SK-N-SH (cell line): ENCODE measurements at regions not wholly inside any gene's neighbourhood (a gene's known extent, or its start where the extent isn't known, plus 50 kb on each side); places are given as distances from the start of the nearest gene placed in this dataset.
A peak's percentile ranks its signal among the peaks of the same experiment; 100 is the strongest.

Experiments used
- CTCF ChIA-PET: fragments of 300-600, 350-600 bp; formaldehyde crosslinking; extraction: SDS; loops from one replicate; lab custom pipeline; 2021; lab: Yijun Ruan, JAX
- POLR2A ChIA-PET: fragments of 350-600 bp; sonication (Branson Sonifier 250); formaldehyde crosslinking; extraction: SDS; loops from one replicate; lab custom pipeline; 2020; ENCODE audit warnings: antibody characterized with exemption, inconsistent platforms; lab: Yijun Ruan, JAX
- DNase-seq: peaks from one replicate; pipeline ENCODE4 v3.0.0; 2012
- H2AFZ ChIP-seq: fragments of 200-600 bp; sonication (generic); 2 replicates; pipeline ENCODE4 v1.8.1; 2016; ENCODE audit warnings: antibody characterized with exemption, mild to moderate bottlenecking, low read depth
- H3F3A ChIP-seq: fragments of 200-600 bp; sonication (generic); replicated peaks from 2 replicates; pipeline ENCODE3; 2016; ENCODE audit warnings: antibody characterized with exemption, mild to moderate bottlenecking; ENCODE audit not compliant: insufficient read depth
- H3K27ac ChIP-seq, 2 experiments: fragments of 200-500 bp in 1 of 2; fragments of 200-600 bp in 1 of 2; sonication (Bioruptor generic) in 1 of 2; sonication (generic), shearing (Covaris generic) in 1 of 2; 2 replicates each; pipeline versions ENCODE4 v1.5.1 to v1.6.1; 2014 to 2016; ENCODE audit warnings: low read depth in 2 of 2, inconsistent platforms in 1 of 2, low read length in 1 of 2, mild to moderate bottlenecking in 1 of 2, mixed read lengths in 1 of 2
- H3K27me3 ChIP-seq: fragments of 200-600 bp; sonication (generic), shearing (Covaris generic); 2 replicates; pipeline ENCODE4 v1.6.1; 2016; ENCODE audit warnings: mixed run types; ENCODE audit not compliant: insufficient read depth
- H3K36me3 ChIP-seq, 2 experiments: fragments of 200-500 bp in 1 of 2; fragments of 200-600 bp in 1 of 2; sonication (Bioruptor generic) in 1 of 2; sonication (generic) in 1 of 2; replicated peaks in 1 of 2; 2 replicates each; pipeline versions ENCODE3 to v1.5.1; 2014 to 2016; ENCODE audit warnings: low read length in 1 of 2, mild to moderate bottlenecking in 1 of 2; ENCODE audit not compliant: insufficient read depth in 2 of 2, control insufficient read depth in 1 of 2
- H3K4me1 ChIP-seq, 2 experiments: fragments of 200-500 bp in 1 of 2; fragments of 200-600 bp in 1 of 2; sonication (Bioruptor generic) in 1 of 2; sonication (generic), shearing (Covaris generic) in 1 of 2; 2 replicates each; pipeline versions ENCODE4 v1.5.1 to v1.6.1; 2014 to 2016; ENCODE audit warnings: low read depth in 1 of 2, low read length in 1 of 2, mixed run types in 1 of 2; ENCODE audit not compliant: insufficient read depth in 2 of 2, control insufficient read depth in 1 of 2
- H3K4me2 ChIP-seq: fragments of 200-600 bp; sonication (generic), shearing (Covaris generic); 2 replicates; pipeline ENCODE4 v1.6.1; 2017; ENCODE audit warnings: mixed run types
- H3K4me3 ChIP-seq, 2 experiments: fragments of 200-500 bp in 1 of 2; fragments of 200-600 bp in 1 of 2; sonication (Bioruptor generic) in 1 of 2; sonication (generic), shearing (Covaris generic) in 1 of 2; 2 replicates each; pipeline versions ENCODE4 v1.5.1 to v1.8.1; 2014 to 2016; ENCODE audit warnings: low read depth in 2 of 2, inconsistent platforms in 1 of 2, low read length in 1 of 2, mild to moderate bottlenecking in 1 of 2, mixed read lengths in 1 of 2, moderate library complexity in 1 of 2
- H3K79me2 ChIP-seq: fragments of 200-600 bp; sonication (generic); 2 replicates; pipeline ENCODE4 v1.8.1; 2017; ENCODE audit warnings: mild to moderate bottlenecking; ENCODE audit not compliant: insufficient read depth
- H3K9ac ChIP-seq: fragments of 200-600 bp; sonication (generic); 2 replicates; pipeline ENCODE4 v1.6.1; 2017; ENCODE audit warnings: mixed run types
- H3K9me2 ChIP-seq: fragments of 200-600 bp; sonication (generic); 2 replicates; pipeline ENCODE4 v1.6.1; 2017; ENCODE audit warnings: mixed run types
- H3K9me3 ChIP-seq: fragments of 200-600 bp; sonication (generic); 2 replicates; pipeline ENCODE4 v1.6.1; 2017; ENCODE audit warnings: mixed run types, mild to moderate bottlenecking, moderate library complexity
- H4K20me1 ChIP-seq: fragments of 200-600 bp; sonication (generic); 2 replicates; pipeline ENCODE4 v1.6.1; 2017; ENCODE audit warnings: mild to moderate bottlenecking, mixed run types; ENCODE audit not compliant: insufficient read depth
- ELF1 ChIP-seq: IDR thresholded peaks from 2 replicates; pipeline ENCODE4 v1.4.0; 2012
- EZH2phosphoT487 ChIP-seq: fragments of 200-600 bp; sonication (generic); IDR thresholded peaks from 2 replicates; pipeline ENCODE4 v1.6.1; 2017; ENCODE audit warnings: low read depth, mixed run types, mild to moderate bottlenecking, antibody characterized with exemption, moderate library complexity, borderline replicate concordance
- FOSL2 ChIP-seq: IDR thresholded peaks from 2 replicates; pipeline ENCODE4 v1.4.0; 2012; ENCODE audit warnings: low read depth, mild to moderate bottlenecking, moderate library complexity, borderline replicate concordance
- FOXJ3 ChIP-seq: sonication (generic); formaldehyde crosslinking; IDR thresholded peaks from 2 replicates; pipeline ENCODE4 v1.5.1; 2020; ENCODE audit warnings: mild to moderate bottlenecking, missing genetic modification reagents
- FOXM1 ChIP-seq: IDR thresholded peaks from 2 replicates; pipeline ENCODE4 v1.4.0; 2012; ENCODE audit warnings: low read depth, mild to moderate bottlenecking
- GABPA ChIP-seq: IDR thresholded peaks from 2 replicates; pipeline ENCODE4 v1.4.0; 2012; ENCODE audit warnings: low read depth, mild to moderate bottlenecking
- JUND ChIP-seq: IDR thresholded peaks from 2 replicates; pipeline ENCODE4 v1.4.0; 2012
- MAX ChIP-seq: IDR thresholded peaks from 2 replicates; pipeline ENCODE4 v1.4.0; 2012; ENCODE audit warnings: low read depth
- MEF2A ChIP-seq: IDR thresholded peaks from 2 replicates; pipeline ENCODE4 v1.4.0; 2012; ENCODE audit warnings: low read depth, borderline replicate concordance
- NFIC ChIP-seq: IDR thresholded peaks from 2 replicates; pipeline ENCODE4 v1.4.0; 2012; ENCODE audit warnings: borderline replicate concordance
- RAD21 ChIP-seq: IDR thresholded peaks from 2 replicates; pipeline ENCODE4 v1.6.1; 2012; ENCODE audit warnings: mild to moderate bottlenecking, low read length
- REST ChIP-seq: IDR thresholded peaks from 2 replicates; pipeline ENCODE4 v1.6.1; 2012; ENCODE audit warnings: mild to moderate bottlenecking, low read depth, low read length, moderate library complexity
- RXRA ChIP-seq: IDR thresholded peaks from 2 replicates; pipeline ENCODE4 v1.4.0; 2012; ENCODE audit warnings: low read depth, mild to moderate bottlenecking, borderline replicate concordance
- SIN3A ChIP-seq: IDR thresholded peaks from 2 replicates; pipeline ENCODE4 v1.6.1; 2012; ENCODE audit warnings: low read depth, mild to moderate bottlenecking, low read length, moderate library complexity, borderline replicate concordance
- SMC3 ChIP-seq: IDR thresholded peaks from 2 replicates; pipeline ENCODE4 v1.6.1; 2012; ENCODE audit warnings: low read depth, low read length, improper control_type of control experiment
- TEAD4 ChIP-seq: IDR thresholded peaks from 2 replicates; pipeline ENCODE4 v1.4.0; 2012; ENCODE audit warnings: mild to moderate bottlenecking, borderline replicate concordance; ENCODE audit not compliant: insufficient read depth
- USF2 ChIP-seq: fragments of 150-350 bp; IDR thresholded peaks from 2 replicates; pipeline ENCODE4 v1.6.1; 2017; ENCODE audit warnings: antibody characterized with exemption, low read length, low read depth, borderline replicate concordance
- YY1 ChIP-seq: IDR thresholded peaks from 2 replicates; pipeline ENCODE4 v1.4.0; 2012; ENCODE audit warnings: low read depth, mild to moderate bottlenecking
- WGBS: methylation state at CpG from one replicate; pipeline ENCODE4 v1.1.6; 2017; ENCODE audit warnings: low lambda C conversion rate; 5-methylcytosine and 5-hydroxymethylcytosine counted together

- POLR2A ChIA-PET, result no interaction called here
- no peaks in the 10 kb centered on the region for H4K20me1 ChIP-seq
- H3K27me3 ChIP-seq, result no peaks in the 10 kb centered on the region
- CTCF ChIA-PET, result no interaction called here
- 84% methylated on average over 5 of the region's 5 CpGs for WGBS
- peaks cover 6 to 18% of the 10 kb centered on the region in 2 experiments for H3K4me1 ChIP-seq
- no peak overlapping the region for H3K9ac ChIP-seq
- DNase-seq, result no peak
- peak overlapping the region; percentile 47 to 75; a peak in 2 of 4 replicates for H3K27ac ChIP-seq
- peaks cover 16% of the 10 kb centered on the region for H3F3A ChIP-seq
- no peaks in the 10 kb centered on the region for H3K36me3 ChIP-seq
- H3K9me2 ChIP-seq, result no peaks in the 10 kb centered on the region
- TF ChIP-seq SIN3A (no peak), USF2 (no peak), RAD21 (no peak), FOXM1 (no peak), FOXJ3 (CRISPR knock-in tag) (no peak), NFIC (no peak)
- no peaks in the 10 kb centered on the region for H3K79me2 ChIP-seq
- no peak overlapping the region for H3K4me2 ChIP-seq
- H3K9me3 ChIP-seq, result no peaks in the 10 kb centered on the region
- H3K4me3 ChIP-seq, result no peak overlapping the region
- H2AFZ ChIP-seq, result no peak overlapping the region
These were observed 413.2 kb upstream of the KLF6 start for GRCh38 chr10:4198216-4198615.

GRCh38 chr10:4197676-4198075, 412.7 kb upstream of the KLF6 start:
- DNase-seq, result no peak
- Histone ChIP-seq H3K4me1 (peaks cover 6 to 16% of the 10 kb centered on the region in 2 experiments), H4K20me1 (no peaks in the 10 kb centered on the region), H3K36me3 (no peaks in the 10 kb centered on the region), H3K79me2 (no peaks in the 10 kb centered on the region), H3K27ac (peak overlapping the region; percentile 75 to 76; a peak in 2 of 4 replicates), H3K27me3 (no peaks in the 10 kb centered on the region), H2AFZ (no peak overlapping the region), H3F3A (peaks cover 16% of the 10 kb centered on the region), H3K4me3 (no peak overlapping the region), H3K9me3 (no peaks in the 10 kb centered on the region), H3K9me2 (no peaks in the 10 kb centered on the region), H3K4me2 (no peak overlapping the region; the same call in 1 of the 2 replicates), H3K9ac (no peak overlapping the region)
- TF ChIP-seq FOSL2, result no peak
- TF ChIP-seq MEF2A, result no peak
- TF ChIP-seq JUND, result no peak
- POLR2A ChIA-PET, result no interaction called here
- CTCF ChIA-PET, result no interaction called here

- ChIA-PET CTCF (interaction anchor here (0.8 to 1.1 kb wide), 2 partner anchors 16 to 70 kb away, joined by 3 read pairs; no protein-coding TSS in a partner anchor), POLR2A (no interaction called here)
- Histone ChIP-seq H3K9ac (0 out of 2 replicates have a peak overlapping the region, but pooled peaks have one; percentile 2), H3K79me2 (no peaks in the 10 kb centered on the region), H3K9me3 (no peaks in the 10 kb centered on the region), H3K27ac (peak overlapping the region; percentile 75 to 80), H2AFZ (no peak overlapping the region), H3K27me3 (no peaks in the 10 kb centered on the region), H3K36me3 (no peaks in the 10 kb centered on the region), H4K20me1 (no peaks in the 10 kb centered on the region), H3K4me2 (peak overlapping the region; percentile 12; the same call in 1 of the 2 replicates), H3K4me1 (peaks cover 6 to 12% of the 10 kb centered on the region in 2 experiments; a peak in 3 of 4 replicates), H3F3A (peaks cover 16% of the 10 kb centered on the region), H3K4me3 (no peak overlapping the region), H3K9me2 (no peaks in the 10 kb centered on the region)
- 6% methylated on average over 2 of the region's 2 CpGs for WGBS
- no peak for DNase-seq
- TF ChIP-seq EZH2phosphoT487 (no peak), SIN3A (no peak), GABPA (no peak), YY1 (no peak), TEAD4 (no peak), SMC3 (no peak), FOSL2 (no peak), RAD21 (no peak), MAX (no peak), REST (no peak), RXRA (no peak), JUND (peak; percentile 36; the same call in 1 of the 2 replicates), ELF1 (no peak)
These were observed 411.9 kb upstream of the KLF6 start for GRCh38 chr10:4196771-4197390.
